ENCODE measurements at regions not wholly inside any gene's neighbourhood (a gene's known extent, or its start where the extent isn't known, plus 50 kb on each side); places are given as distances from the start of the nearest gene placed in this dataset.

- Mint-ChIP-seq H3K27ac (no peak overlapping the region), H3K4me3 (no peak overlapping the region)
- no peak for ATAC-seq
These were observed 173.2 kb downstream of the CYLD start for GRCh38 chr16:50915120-50915519.

DNA sequence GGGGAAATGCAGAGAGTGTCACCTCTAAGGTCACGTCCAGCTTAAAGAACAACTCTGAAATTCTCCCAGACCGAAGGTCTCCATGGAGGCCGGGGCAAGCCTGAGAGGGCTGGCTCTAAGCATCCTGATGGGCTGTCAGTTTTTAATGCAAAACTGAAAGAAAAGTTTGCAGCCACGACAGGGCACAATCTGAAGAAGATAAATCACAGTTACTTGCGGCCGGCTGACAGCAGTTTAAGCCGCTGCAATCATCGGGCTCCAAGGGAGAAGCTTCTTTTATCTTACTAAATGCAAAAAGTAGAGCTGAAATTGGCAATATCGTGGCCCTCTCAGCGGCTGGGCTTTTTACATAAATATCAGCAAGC, 168.8 kb downstream of the CYLD start:
- H3K9me3 Mint-ChIP-seq = 0 out of 2 replicates have a peak, but pooled peaks cover 3% of the 10 kb centered on the region
- POLR2A ChIA-PET = no interaction called here
- H3K36me3 Mint-ChIP-seq = no peaks in the 10 kb centered on the region
- H3K27me3 Mint-ChIP-seq (ENCODE audit: low read depth) = no peaks in the 10 kb centered on the region
- no peak overlapping the region for H3K4me3 Mint-ChIP-seq
- ATAC-seq (no peak), DNase-seq (ENCODE audit: low spot score) (no peak)
- TF ChIP-seq HMGA2 (CRISPR knock-in tag; IDR thresholded peaks at IDR 0.05) (no peak), CBFB (CRISPR knock-in tag; IDR thresholded peaks at IDR 0.05; ENCODE audit: low read depth) (no peak), FOXJ3 (CRISPR knock-in tag; IDR thresholded peaks at IDR 0.05; ENCODE audit: borderline replicate concordance) (no peak), ZNF671 (CRISPR knock-in tag; IDR thresholded peaks at IDR 0.05) (no peak)
- TF ChIP-seq, protein P1, sequence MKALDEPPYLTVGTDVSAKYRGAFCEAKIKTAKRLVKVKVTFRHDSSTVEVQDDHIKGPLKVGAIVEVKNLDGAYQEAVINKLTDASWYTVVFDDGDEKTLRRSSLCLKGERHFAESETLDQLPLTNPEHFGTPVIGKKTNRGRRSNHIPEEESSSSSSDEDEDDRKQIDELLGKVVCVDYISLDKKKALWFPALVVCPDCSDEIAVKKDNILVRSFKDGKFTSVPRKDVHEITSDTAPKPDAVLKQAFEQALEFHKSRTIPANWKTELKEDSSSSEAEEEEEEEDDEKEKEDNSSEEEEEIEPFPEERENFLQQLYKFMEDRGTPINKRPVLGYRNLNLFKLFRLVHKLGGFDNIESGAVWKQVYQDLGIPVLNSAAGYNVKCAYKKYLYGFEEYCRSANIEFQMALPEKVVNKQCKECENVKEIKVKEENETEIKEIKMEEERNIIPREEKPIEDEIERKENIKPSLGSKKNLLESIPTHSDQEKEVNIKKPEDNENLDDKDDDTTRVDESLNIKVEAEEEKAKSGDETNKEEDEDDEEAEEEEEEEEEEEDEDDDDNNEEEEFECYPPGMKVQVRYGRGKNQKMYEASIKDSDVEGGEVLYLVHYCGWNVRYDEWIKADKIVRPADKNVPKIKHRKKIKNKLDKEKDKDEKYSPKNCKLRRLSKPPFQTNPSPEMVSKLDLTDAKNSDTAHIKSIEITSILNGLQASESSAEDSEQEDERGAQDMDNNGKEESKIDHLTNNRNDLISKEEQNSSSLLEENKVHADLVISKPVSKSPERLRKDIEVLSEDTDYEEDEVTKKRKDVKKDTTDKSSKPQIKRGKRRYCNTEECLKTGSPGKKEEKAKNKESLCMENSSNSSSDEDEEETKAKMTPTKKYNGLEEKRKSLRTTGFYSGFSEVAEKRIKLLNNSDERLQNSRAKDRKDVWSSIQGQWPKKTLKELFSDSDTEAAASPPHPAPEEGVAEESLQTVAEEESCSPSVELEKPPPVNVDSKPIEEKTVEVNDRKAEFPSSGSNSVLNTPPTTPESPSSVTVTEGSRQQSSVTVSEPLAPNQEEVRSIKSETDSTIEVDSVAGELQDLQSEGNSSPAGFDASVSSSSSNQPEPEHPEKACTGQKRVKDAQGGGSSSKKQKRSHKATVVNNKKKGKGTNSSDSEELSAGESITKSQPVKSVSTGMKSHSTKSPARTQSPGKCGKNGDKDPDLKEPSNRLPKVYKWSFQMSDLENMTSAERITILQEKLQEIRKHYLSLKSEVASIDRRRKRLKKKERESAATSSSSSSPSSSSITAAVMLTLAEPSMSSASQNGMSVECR (CRISPR knock-in tag; IDR thresholded peaks at IDR 0.05; ENCODE audit: borderline replicate concordance) = no peak
- no peak overlapping the region for H3K27ac Mint-ChIP-seq
- H3K4me1 Mint-ChIP-seq = peaks cover 9% of the 10 kb centered on the region
- CTCF ChIA-PET = interaction anchor here (1.2 to 1.3 kb wide), 3 partner anchors 27 to 139 kb away, joined by 3 to 5 read pairs (median 5); no protein-coding TSS in a partner anchor

More at GRCh38 chr16:50915120-50915519, 173.2 kb downstream of the CYLD start:
- ChIA-PET POLR2A (no interaction called here), CTCF (no interaction called here)
- no peak for DNase-seq (ENCODE audit: low spot score)
- H3K4me1 Mint-ChIP-seq = no peaks in the 10 kb centered on the region
- H3K9me3 Mint-ChIP-seq = no peaks in the 10 kb centered on the region
- no peaks in the 10 kb centered on the region for H3K36me3 Mint-ChIP-seq
- TF ChIP-seq JAZF1 (CRISPR knock-in tag; IDR thresholded peaks at IDR 0.05) (no peak), MAX (CRISPR knock-in tag; IDR thresholded peaks at IDR 0.05) (no peak), ZNF138 (CRISPR knock-in tag; conservative IDR thresholded peaks at IDR 0.05) (no peak), ZNF281 (CRISPR knock-in tag; IDR thresholded peaks at IDR 0.05) (no peak), RELA (CRISPR knock-in tag; IDR thresholded peaks at IDR 0.05; ENCODE audit: borderline replicate concordance) (no peak), ZNF263 (CRISPR knock-in tag; IDR thresholded peaks at IDR 0.05; ENCODE audit: low read depth) (no peak), NFATC4 (CRISPR knock-in tag; IDR thresholded peaks at IDR 0.05) (no peak), RORB (CRISPR knock-in tag; IDR thresholded peaks at IDR 0.05) (no peak)
- TF ChIP-seq, protein P2, sequence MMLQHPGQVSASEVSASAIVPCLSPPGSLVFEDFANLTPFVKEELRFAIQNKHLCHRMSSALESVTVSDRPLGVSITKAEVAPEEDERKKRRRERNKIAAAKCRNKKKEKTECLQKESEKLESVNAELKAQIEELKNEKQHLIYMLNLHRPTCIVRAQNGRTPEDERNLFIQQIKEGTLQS (CRISPR knock-in tag; conservative IDR thresholded peaks at IDR 0.05) = no peak
- TF ChIP-seq, protein P3, sequence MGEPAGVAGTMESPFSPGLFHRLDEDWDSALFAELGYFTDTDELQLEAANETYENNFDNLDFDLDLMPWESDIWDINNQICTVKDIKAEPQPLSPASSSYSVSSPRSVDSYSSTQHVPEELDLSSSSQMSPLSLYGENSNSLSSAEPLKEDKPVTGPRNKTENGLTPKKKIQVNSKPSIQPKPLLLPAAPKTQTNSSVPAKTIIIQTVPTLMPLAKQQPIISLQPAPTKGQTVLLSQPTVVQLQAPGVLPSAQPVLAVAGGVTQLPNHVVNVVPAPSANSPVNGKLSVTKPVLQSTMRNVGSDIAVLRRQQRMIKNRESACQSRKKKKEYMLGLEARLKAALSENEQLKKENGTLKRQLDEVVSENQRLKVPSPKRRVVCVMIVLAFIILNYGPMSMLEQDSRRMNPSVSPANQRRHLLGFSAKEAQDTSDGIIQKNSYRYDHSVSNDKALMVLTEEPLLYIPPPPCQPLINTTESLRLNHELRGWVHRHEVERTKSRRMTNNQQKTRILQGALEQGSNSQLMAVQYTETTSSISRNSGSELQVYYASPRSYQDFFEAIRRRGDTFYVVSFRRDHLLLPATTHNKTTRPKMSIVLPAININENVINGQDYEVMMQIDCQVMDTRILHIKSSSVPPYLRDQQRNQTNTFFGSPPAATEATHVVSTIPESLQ (CRISPR knock-in tag; IDR thresholded peaks at IDR 0.05) = no peak
- TF ChIP-seq, protein P4, sequence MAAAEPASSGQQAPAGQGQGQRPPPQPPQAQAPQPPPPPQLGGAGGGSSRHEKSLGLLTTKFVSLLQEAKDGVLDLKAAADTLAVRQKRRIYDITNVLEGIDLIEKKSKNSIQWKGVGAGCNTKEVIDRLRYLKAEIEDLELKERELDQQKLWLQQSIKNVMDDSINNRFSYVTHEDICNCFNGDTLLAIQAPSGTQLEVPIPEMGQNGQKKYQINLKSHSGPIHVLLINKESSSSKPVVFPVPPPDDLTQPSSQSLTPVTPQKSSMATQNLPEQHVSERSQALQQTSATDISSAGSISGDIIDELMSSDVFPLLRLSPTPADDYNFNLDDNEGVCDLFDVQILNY (CRISPR knock-in tag; IDR thresholded peaks at IDR 0.05) = no peak
- H3K27me3 Mint-ChIP-seq (ENCODE audit: low read depth) = no peaks in the 10 kb centered on the region

All from WTC11 (cell line).